Right ventricle myocardium superior (tissue), 1 donor: ENCODE measurements at regions not wholly inside any gene's neighbourhood (a gene's known extent, or its start where the extent isn't known, plus 50 kb on each side); places are given as distances from the start of the nearest gene placed in this dataset.
"Not testable (repeated sequence)": the region's sequence is repeated elsewhere in the genome, so short reads cannot be mapped to it uniquely, and the experiment has no call there.

Experiments
- ATAC-seq: fragments of 200-7000 bp; cut with Tn5 transposase; one replicate; pipeline ENCODE4 v1.9.1; 2020; ENCODE audit warnings: mild to moderate bottlenecking; ENCODE audit not compliant: poor library complexity
- DNase-seq: peaks from one replicate; pipeline ENCODE4 v3.0.0-alpha.2; 2020
- intact Hi-C: fragments of 100-400 bp; cut with DNase I; formaldehyde crosslinking; loops from one replicate; pipeline ENCODE4 v1.11.2; 2022
- donor health status: DM: no; HTN: yes; CAD: no; lungs with severe emphysema.

GRCh38 chr1:9439074-9439761 is 100.0 kb upstream of the SLC25A33 start:
- ATAC-seq (no peak), DNase-seq (peak; percentile 55)
- intact Hi-C loops = loop anchor here (5.0 kb wide), 1 partner anchor 52 kb away; no protein-coding TSS in a partner anchor

- intact Hi-C loops = no loop called here
- no peak for ATAC-seq
- DNase-seq = no peak
Observed at GRCh38 chr1:9440261-9440660, 99.0 kb upstream of the SLC25A33 start.

DNA sequence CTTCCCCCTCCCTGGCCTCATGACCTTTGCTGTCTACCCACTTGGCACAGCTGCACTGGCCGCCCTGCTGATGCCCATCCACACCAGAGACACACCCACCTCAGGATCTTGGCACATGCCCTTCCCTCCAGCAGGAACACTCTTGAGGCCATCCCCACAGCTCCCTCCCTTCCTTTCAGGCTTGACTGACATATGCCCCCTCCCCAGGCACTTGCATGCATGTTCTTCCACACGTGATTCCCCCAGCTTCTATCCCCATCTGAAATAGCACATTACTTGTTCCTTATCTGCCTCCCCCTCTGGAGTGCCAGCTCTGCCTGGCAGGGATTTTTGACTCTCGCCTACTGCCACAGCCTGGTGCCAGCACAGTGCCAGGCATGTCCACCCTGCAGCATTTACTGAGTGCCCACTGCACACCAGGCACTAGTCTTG is 98.5 kb upstream of the SLC25A33 start:
- ATAC-seq (peak; percentile 78), DNase-seq (peak; percentile 75)
- intact Hi-C loops = no loop called here

GRCh38 chr1:9441451-9442133 is 97.7 kb upstream of the SLC25A33 start:
- ATAC-seq (peak; percentile 56), DNase-seq (peak; percentile 80)
- intact Hi-C loops = no loop called here

GRCh38 chr1:9442278-9442846 is 96.9 kb upstream of the SLC25A33 start:
- ATAC-seq = no peak

DNA sequence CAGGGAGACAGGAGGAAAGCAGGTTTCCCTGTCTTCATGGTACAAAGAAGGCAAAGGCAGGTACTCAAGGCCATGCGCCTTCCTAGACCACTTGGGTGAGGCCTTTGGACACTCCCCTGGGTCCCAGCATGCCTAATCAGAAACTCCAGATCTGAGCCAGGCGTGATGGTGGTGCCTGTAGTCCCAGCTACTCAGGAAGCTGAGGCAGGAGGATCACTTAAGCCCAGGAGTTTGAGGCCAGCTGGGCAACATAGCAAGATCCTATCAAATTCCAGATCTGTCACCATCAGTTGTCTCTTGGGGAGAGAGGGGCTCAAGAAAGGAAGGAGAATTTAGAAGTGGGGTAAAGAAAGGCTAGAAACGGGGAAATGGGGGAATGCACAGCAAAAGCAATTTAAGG is 96.3 kb upstream of the SLC25A33 start:
- intact Hi-C loops = no loop called here
- DNase-seq = no peak
- ATAC-seq = no peak

More at GRCh38 chr1:9442278-9442846, 96.9 kb upstream of the SLC25A33 start:
- intact Hi-C loops = no loop called here
- DNase-seq = no peak

DNA sequence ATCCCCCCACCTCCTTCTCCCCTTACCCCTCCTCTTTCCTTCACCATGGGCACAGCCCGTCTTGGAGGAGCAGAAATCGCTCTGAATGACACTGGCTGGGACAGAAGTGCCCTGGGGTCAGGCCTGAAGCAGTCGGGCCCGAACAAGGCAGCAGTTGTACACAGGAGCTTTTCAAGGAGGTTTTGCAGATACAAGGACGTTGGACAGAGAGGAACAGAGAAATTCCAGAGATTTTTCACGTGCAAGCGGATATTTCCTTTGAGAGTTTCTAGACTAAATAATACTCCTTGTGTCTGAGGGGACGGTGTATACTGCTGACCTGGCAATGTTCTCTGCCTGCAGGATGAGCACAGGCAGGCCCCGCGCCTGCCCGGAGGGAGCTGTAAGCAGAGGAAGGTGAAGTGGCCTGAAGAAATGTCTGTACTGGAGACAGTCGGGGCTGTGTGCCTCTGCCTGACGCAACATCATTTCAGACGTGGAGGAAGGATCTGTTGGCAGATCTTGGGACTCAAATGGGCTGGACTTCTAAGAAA is 95.3 kb upstream of the SLC25A33 start:
- DNase-seq (no peak), ATAC-seq (no peak)
- intact Hi-C loops = no loop called here

DNA sequence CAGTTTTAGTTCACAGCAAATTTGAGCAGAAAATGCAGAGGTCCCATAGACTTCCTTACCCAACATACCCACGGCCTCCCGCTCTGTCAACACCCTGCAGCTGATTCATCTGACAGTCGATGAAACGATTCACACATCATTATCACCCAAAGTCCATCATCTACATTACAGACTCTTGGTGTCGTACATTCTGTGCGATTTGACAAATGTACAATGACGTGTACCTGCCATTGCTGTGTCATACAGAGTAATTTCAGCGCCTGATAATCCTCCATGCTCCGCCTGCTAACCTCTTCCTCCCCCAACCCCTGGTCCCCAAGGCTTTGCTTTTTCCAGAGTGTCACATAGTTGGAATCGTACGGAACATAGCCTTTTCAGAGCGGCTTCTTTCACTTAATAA is 94.7 kb upstream of the SLC25A33 start:
- intact Hi-C loops = no loop called here
- ATAC-seq = no peak

DNA sequence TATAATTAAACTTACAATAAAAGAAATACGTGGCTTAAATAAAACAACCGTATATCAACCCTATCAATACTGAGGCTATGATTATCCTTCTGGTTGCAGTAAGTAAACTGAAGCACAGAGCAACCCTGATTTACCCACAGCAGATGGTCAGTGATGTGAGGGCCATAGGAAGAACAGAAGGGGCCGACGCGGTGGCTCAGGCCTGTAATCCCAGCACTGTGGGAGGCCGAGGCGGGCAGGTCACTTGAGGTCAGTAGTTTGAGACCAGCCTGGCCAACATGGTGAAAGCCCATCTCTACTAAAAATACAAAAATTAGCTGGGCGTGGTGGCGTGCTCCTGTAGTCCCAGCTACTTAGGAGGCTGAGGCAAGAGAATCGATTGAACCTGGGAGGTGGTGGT is 94.2 kb upstream of the SLC25A33 start:
- DNase-seq, intact Hi-C loops, ATAC-seq: not testable (repeated sequence)

More for the DNA sequence above, 94.7 kb upstream of the SLC25A33 start:
- no peak for DNase-seq

- ATAC-seq (no peak), DNase-seq (no peak)
- intact Hi-C loops = no loop called here
Observed at GRCh38 chr1:9447215-9447960, 91.9 kb upstream of the SLC25A33 start.

GRCh38 chr1:9448132-9449109 is 90.8 kb upstream of the SLC25A33 start:
- DNase-seq (no peak), ATAC-seq (peak; percentile 29)
- intact Hi-C loops = no loop called here

DNA sequence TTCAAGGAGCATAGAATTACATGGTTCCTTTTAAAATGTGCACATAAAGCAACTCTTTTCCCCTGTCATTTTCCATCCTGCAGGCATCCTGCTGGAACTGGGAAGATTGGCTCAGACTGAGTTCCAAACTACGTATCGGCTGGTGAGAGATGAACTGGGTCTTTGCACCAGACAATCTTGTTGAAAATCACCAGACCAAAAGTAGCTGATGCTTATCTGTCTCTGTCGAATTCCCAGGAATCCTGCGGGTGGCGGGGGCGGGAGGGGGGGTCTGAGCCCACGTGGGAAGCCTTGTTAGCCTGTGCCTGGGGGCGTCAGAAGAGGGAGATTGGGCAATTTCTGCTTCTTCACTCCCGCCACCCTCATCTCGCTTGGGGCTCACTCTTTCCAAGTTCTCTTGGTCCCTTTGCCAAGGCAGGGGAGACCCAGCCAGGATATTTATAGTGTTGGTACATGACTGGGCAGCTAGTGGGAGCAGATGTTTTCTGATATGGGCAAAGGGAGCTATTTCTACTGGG is 90.1 kb upstream of the SLC25A33 start:
- intact Hi-C loops = no loop called here
- DNase-seq (peak; percentile 60), ATAC-seq (peak; percentile 89)

- ATAC-seq (no peak), DNase-seq (no peak)
- intact Hi-C loops = no loop called here
Observed at GRCh38 chr1:9449976-9450696, 89.1 kb upstream of the SLC25A33 start.

DNA sequence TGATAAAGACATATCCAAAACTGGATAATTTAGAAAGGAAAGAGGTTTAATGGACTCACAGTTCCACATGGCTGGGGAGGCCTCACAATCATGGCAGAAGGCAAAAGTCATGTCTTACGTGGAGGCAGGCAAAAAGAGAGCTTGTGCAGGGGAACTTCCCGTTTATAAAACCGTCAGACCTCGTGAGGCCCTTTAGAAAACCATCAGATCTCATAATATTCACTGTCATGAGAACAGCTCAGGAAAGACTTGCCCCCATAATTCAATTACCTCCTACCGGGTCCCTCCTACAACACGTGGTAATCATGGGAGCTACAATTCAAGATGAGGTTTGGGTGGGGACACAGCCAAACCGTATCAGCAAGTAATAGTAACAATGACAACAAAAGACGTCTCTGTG is 88.2 kb upstream of the SLC25A33 start:
- ATAC-seq = no peak
- intact Hi-C loops = no loop called here
- DNase-seq = no peak

GRCh38 chr1:9452516-9453140 is 86.6 kb upstream of the SLC25A33 start:
- no peak for ATAC-seq
- intact Hi-C loops = no loop called here
- no peak for DNase-seq

DNA sequence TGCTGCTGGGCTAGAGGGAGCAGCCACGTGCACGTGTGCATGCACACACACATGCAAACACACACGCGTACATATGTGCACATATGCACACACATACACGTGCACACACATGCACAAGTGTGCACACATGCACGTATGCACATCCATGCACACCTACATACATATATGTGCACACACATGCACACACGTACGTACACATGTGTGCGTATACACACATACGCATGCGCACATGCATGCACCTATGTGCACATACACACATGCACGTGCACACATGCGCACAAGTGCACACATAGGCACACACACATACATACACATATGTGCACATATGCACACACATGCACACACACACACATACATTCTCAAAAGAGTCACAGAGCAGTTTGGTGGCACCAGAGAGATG is 85.9 kb upstream of the SLC25A33 start:
- intact Hi-C loops = no loop called here
- DNase-seq = no peak
- ATAC-seq = no peak
